IMR-90 (cell line): ENCODE measurements at regions not wholly inside any gene's neighbourhood (a gene's known extent, or its start where the extent isn't known, plus 50 kb on each side); places are given as distances from the start of the nearest gene placed in this dataset.

Experiments used
- ATAC-seq: fragments of 200-7000 bp; cut with Tn5 transposase; 2 replicates; pipeline ENCODE4 v1.9.1; 2020; ENCODE audit warnings: low read depth, mild to moderate bottlenecking, moderate library complexity
- BruUV-seq: library from RNA; stranded (reverse); fragments of 400-500 nt; replicated peaks from 2 replicates; lab custom pipeline; 2021; lab: Mats Ljungman, UMichigan
- CTCF ChIA-PET: fragments of 300-600 bp; formaldehyde crosslinking; extraction: SDS; loops from one replicate; lab custom pipeline; 2021; ENCODE audit warnings: antibody characterized with exemption; lab: Yijun Ruan, JAX
- POLR2A ChIA-PET: fragments of 300-600 bp; sonication (Branson Sonifier 250); formaldehyde crosslinking; loops from one replicate; lab custom pipeline; 2022; ENCODE audit warnings: antibody characterized with exemption; ENCODE audit not compliant: unreplicated experiment; lab: Charles Lee
- DNase-seq: peaks from one replicate; pipeline ENCODE4 v3.0.0; 2013
- H2AFZ ChIP-seq: replicated peaks from 2 replicates; pipeline ENCODE3; 2013; ENCODE audit warnings: low read length, mild to moderate bottlenecking; ENCODE audit not compliant: poor library complexity
- H2AK5ac ChIP-seq: 2 replicates; pipeline ENCODE4 v1.6.1; 2013; ENCODE audit warnings: low read depth, low read length, inconsistent platforms
- H2AK9ac ChIP-seq: replicated peaks from 2 replicates; pipeline ENCODE3; 2013; ENCODE audit warnings: mild to moderate bottlenecking, low read depth, low read length, moderate library complexity; ENCODE audit not compliant: poor library complexity
- H2BK120ac ChIP-seq: 2 replicates; pipeline ENCODE4 v1.6.1; 2013; ENCODE audit warnings: low read depth, low read length, inconsistent platforms
- H2BK15ac ChIP-seq: 3 replicates; pipeline ENCODE4 v1.6.1; 2013; ENCODE audit warnings: low read depth, low read length, inconsistent platforms
- H2BK20ac ChIP-seq: 2 replicates; pipeline ENCODE4 v1.6.1; 2013; ENCODE audit warnings: low read depth, mild to moderate bottlenecking, inconsistent platforms, low read length, moderate library complexity
- H2BK5ac ChIP-seq: 2 replicates; pipeline ENCODE4 v1.6.1; 2013; ENCODE audit warnings: mild to moderate bottlenecking, low read depth, low read length, inconsistent platforms; ENCODE audit not compliant: poor library complexity, severe bottlenecking
- H3K14ac ChIP-seq: replicated peaks from 2 replicates; pipeline ENCODE4 v1.6.1; 2013; ENCODE audit warnings: low read depth, low read length, inconsistent platforms
- H3K18ac ChIP-seq: 2 replicates; pipeline ENCODE4 v1.6.1; 2013; ENCODE audit warnings: low read depth, low read length, control low read depth
- H3K23ac ChIP-seq: 2 replicates; pipeline ENCODE4 v1.6.1; 2013; ENCODE audit warnings: low read depth, low read length, inconsistent platforms
- H3K27ac ChIP-seq: 2 replicates; pipeline ENCODE4 v1.5.1; 2013; ENCODE audit warnings: mild to moderate bottlenecking, control low read depth, low read length; ENCODE audit not compliant: insufficient read depth
- H3K27me3 ChIP-seq: 2 replicates; pipeline ENCODE4 v1.6.1; 2013; ENCODE audit warnings: low read length; ENCODE audit not compliant: control insufficient read depth, insufficient read depth
- H3K36me3 ChIP-seq: 2 replicates; pipeline ENCODE4 v1.6.1; 2013; ENCODE audit warnings: low read length, mixed read lengths; ENCODE audit not compliant: control insufficient read depth, insufficient read depth
- H3K4ac ChIP-seq: 2 replicates; pipeline ENCODE4 v1.6.1; 2013; ENCODE audit warnings: low read depth, low read length, inconsistent platforms
- H3K4me1 ChIP-seq: 2 replicates; pipeline ENCODE4 v1.6.1; 2013; ENCODE audit warnings: low read length, mixed read lengths; ENCODE audit not compliant: control insufficient read depth, insufficient read depth
- H3K4me2 ChIP-seq: 2 replicates; pipeline ENCODE4 v1.6.1; 2013; ENCODE audit warnings: low read depth, mild to moderate bottlenecking, control low read depth, low read length, moderate library complexity
- H3K4me3 ChIP-seq: 2 replicates; pipeline ENCODE4 v1.5.1; 2013; ENCODE audit warnings: low read depth, mild to moderate bottlenecking, control low read depth, low read length, moderate library complexity; ENCODE audit not compliant: insufficient read depth
- H3K56ac ChIP-seq: 2 replicates; pipeline ENCODE4 v1.6.1; 2013; ENCODE audit warnings: low read length, inconsistent platforms; ENCODE audit not compliant: insufficient read depth; ENCODE audit errors: extremely low read depth
- H3K79me1 ChIP-seq, 2 experiments: 2 replicates each; pipeline ENCODE4 v1.6.1; 2013; ENCODE audit warnings: low read length in 2 of 2, inconsistent platforms in 1 of 2, low read depth in 1 of 2
- H3K9ac ChIP-seq: 2 replicates; pipeline ENCODE4 v1.6.1; 2013; ENCODE audit warnings: low read depth, low read length, control low read depth
- H3K9me1 ChIP-seq: 2 replicates; pipeline ENCODE4 v1.6.1; 2013; ENCODE audit warnings: low read length, inconsistent platforms; ENCODE audit not compliant: insufficient read depth
- H3K9me3 ChIP-seq: 2 replicates; pipeline ENCODE4 v1.6.1; 2013; ENCODE audit warnings: low read length; ENCODE audit not compliant: control insufficient read depth, insufficient read depth
- H4K20me1 ChIP-seq: 2 replicates; pipeline ENCODE4 v1.6.1; 2013; ENCODE audit warnings: low read length, inconsistent platforms; ENCODE audit not compliant: insufficient read depth
- H4K5ac ChIP-seq: 2 replicates; pipeline ENCODE4 v1.6.1; 2013; ENCODE audit warnings: mild to moderate bottlenecking, low read depth, low read length, control low read depth
- H4K8ac ChIP-seq, 2 experiments: 2 replicates each; pipeline ENCODE4 v1.6.1; 2013; ENCODE audit warnings: low read depth in 2 of 2, low read length in 2 of 2, control low read depth in 1 of 2, inconsistent platforms in 1 of 2
- H4K91ac ChIP-seq: 2 replicates; pipeline ENCODE4 v1.6.1; 2013; ENCODE audit warnings: low read depth, low read length, inconsistent platforms; ENCODE audit not compliant: insufficient read depth
- MAZ ChIP-seq: IDR thresholded peaks from 2 replicates; pipeline ENCODE4 v1.6.1; 2012; ENCODE audit warnings: low read depth, mild to moderate bottlenecking, low read length, improper control_type of control experiment, moderate library complexity, borderline replicate concordance
- RCOR1 ChIP-seq: IDR thresholded peaks from 2 replicates; pipeline ENCODE4 v1.6.1; 2012; ENCODE audit warnings: mild to moderate bottlenecking, low read length, improper control_type of control experiment; ENCODE audit not compliant: insufficient replicate concordance
- WGBS, 2 experiments: methylation state at CpG; one replicate each; pipeline versions ENCODE4 v1.1.5 to v1.1.7; 2013; ENCODE audit warnings: missing lambda C conversion rate in 2 of 2; ENCODE audit not compliant: insufficient read length in 1 of 2; ENCODE audit errors: extremely low coverage in 2 of 2; 5-methylcytosine and 5-hydroxymethylcytosine counted together
- dilution Hi-C: fragments of 300-500 bp; cut with HindIII; formaldehyde crosslinking; loops from one replicate; pipeline ENCODE4 v1.14.3; 2018; ENCODE audit warnings: low sequenced_read_pairs; ENCODE audit not compliant: unreplicated experiment
- in situ Hi-C: fragments of 300-500 bp; cut with MboI; formaldehyde crosslinking; loops from 3 replicates; pipeline ENCODE4 v1.14.3; 2019; ENCODE audit warnings: low sequenced_read_pairs, inconsistent platforms, mixed read lengths
- intact Hi-C: fragments of 100-400 bp; cut with micrococcal nuclease; formaldehyde crosslinking; loops from 2 replicates; pipeline ENCODE4 v1.10.0; 2022
- TF ChIP-seq, protein P1 (sequence below): fragments of 150-350 bp; IDR thresholded peaks from 2 replicates; pipeline ENCODE4 v1.6.1; 2017; ENCODE audit warnings: mild to moderate bottlenecking, antibody characterized with exemption, low read length, low read depth
- TF ChIP-seq, protein P2 (sequence below): fragments of 150-350 bp; IDR thresholded peaks from 2 replicates; pipeline ENCODE4 v1.6.1; 2016; ENCODE audit warnings: low read depth, mild to moderate bottlenecking, low read length, moderate library complexity, borderline replicate concordance

DNA sequence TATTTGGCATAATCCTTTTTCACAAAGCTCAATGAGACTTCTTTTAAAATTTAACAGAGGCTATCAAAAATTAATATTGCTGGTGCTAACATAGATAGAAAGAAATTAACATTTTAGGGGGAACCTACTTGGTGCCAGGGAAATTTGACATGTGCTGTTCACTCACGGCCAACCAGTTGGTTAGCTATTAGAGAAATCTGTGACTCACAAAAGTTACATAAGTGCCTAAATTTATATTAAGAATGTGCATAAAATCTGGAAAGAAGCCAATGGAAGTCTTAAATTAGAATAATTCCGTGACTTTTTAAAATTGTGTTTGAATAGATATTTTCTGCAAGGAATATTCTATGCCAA is 184.3 kb upstream of the MAP2 start:
- H3K79me1 ChIP-seq: no peaks in the 10 kb centered on the region
- no peak overlapping the region for H3K27ac ChIP-seq
- no peak overlapping the region for H2AFZ ChIP-seq
- WGBS, 2 experiments: no CpG with 5 or more reads among the region's 2 CpGs
- no peak for ATAC-seq
- TF ChIP-seq RCOR1: no peak
- TF ChIP-seq, protein P1, sequence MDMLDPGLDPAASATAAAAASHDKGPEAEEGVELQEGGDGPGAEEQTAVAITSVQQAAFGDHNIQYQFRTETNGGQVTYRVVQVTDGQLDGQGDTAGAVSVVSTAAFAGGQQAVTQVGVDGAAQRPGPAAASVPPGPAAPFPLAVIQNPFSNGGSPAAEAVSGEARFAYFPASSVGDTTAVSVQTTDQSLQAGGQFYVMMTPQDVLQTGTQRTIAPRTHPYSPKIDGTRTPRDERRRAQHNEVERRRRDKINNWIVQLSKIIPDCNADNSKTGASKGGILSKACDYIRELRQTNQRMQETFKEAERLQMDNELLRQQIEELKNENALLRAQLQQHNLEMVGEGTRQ: no peak
- TF ChIP-seq MAZ: no peak
- TF ChIP-seq, protein P2, sequence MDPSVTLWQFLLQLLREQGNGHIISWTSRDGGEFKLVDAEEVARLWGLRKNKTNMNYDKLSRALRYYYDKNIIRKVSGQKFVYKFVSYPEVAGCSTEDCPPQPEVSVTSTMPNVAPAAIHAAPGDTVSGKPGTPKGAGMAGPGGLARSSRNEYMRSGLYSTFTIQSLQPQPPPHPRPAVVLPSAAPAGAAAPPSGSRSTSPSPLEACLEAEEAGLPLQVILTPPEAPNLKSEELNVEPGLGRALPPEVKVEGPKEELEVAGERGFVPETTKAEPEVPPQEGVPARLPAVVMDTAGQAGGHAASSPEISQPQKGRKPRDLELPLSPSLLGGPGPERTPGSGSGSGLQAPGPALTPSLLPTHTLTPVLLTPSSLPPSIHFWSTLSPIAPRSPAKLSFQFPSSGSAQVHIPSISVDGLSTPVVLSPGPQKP: no peak
- no peaks in the 10 kb centered on the region for H4K20me1 ChIP-seq
- in situ Hi-C loops (no loop called here), intact Hi-C loops (no loop called here), dilution Hi-C loops (no loop called here)
- BruUV-seq: no TSS peak
- DNase-seq: no peak
- H3K9ac ChIP-seq: no peak overlapping the region
- no peaks in the 10 kb centered on the region for H3K36me3 ChIP-seq
- H3K4me2 ChIP-seq: no peak overlapping the region
- no peak overlapping the region for H4K8ac ChIP-seq
- no peak overlapping the region for H3K18ac ChIP-seq
- CTCF ChIA-PET: interaction anchor here (0.6 kb wide), 2 partner anchors 420 to 959 kb away, joined by 3 read pairs; no protein-coding TSS in a partner anchor
- H3K9me1 ChIP-seq: no peaks in the 10 kb centered on the region
- H2BK5ac ChIP-seq: no peak overlapping the region
- no peak overlapping the region for H3K4ac ChIP-seq
- no peak overlapping the region for H2AK5ac ChIP-seq
- H3K4me3 ChIP-seq: no peak overlapping the region
- no peak overlapping the region for H2BK15ac ChIP-seq
- H3K14ac ChIP-seq: no peak overlapping the region
- H3K27me3 ChIP-seq: no peaks in the 10 kb centered on the region
- no peak overlapping the region for H3K56ac ChIP-seq
- no peak overlapping the region for H2BK120ac ChIP-seq
- H4K5ac ChIP-seq: no peak overlapping the region
- H3K9me3 ChIP-seq: 0 out of 2 replicates have a peak, but pooled peaks cover 4% of the 10 kb centered on the region
- no peaks in the 10 kb centered on the region for H3K4me1 ChIP-seq
- no peak overlapping the region for H3K23ac ChIP-seq
- H2AK9ac ChIP-seq: no peak overlapping the region
- H2BK20ac ChIP-seq: no peak overlapping the region
- H4K91ac ChIP-seq: no peak overlapping the region
- POLR2A ChIA-PET: no interaction called here
